ENCODE measurements at regions not wholly inside any gene's neighbourhood (a gene's known extent, or its start where the extent isn't known, plus 50 kb on each side); places are given as distances from the start of the nearest gene placed in this dataset.
A peak's percentile ranks its signal among the peaks of the same experiment; 100 is the strongest.

GRCh38 chr16:85257483-85257882 lies 145.2 kb upstream of the CIBAR2 start:
- TF ChIP-seq CTCF (IDR thresholded peaks at IDR 0.05; ENCODE audit: poor library complexity, severe bottlenecking) (no peak), EZH2 (IDR thresholded peaks at IDR 0.05; ENCODE audit: borderline replicate concordance, insufficient read depth, low read length, poor library complexity, severe bottlenecking) (no peak), REST (IDR thresholded peaks at IDR 0.05; ENCODE audit: borderline replicate concordance) (no peak), POLR2AphosphoS5 (IDR thresholded peaks at IDR 0.05) (no peak), MXI1 (conservative IDR thresholded peaks at IDR 0.05; ENCODE audit: poor library complexity, severe bottlenecking) (no peak), RAD21 (conservative IDR thresholded peaks at IDR 0.05) (no peak), EP300 (conservative IDR thresholded peaks at IDR 0.05; ENCODE audit: poor library complexity, severe bottlenecking) (no peak), SMC3 (conservative IDR thresholded peaks at IDR 0.05; ENCODE audit: poor library complexity) (no peak), TAF1 (IDR thresholded peaks at IDR 0.05; ENCODE audit: low read depth) (no peak)
- no peaks in the 10 kb centered on the region for H3K79me2 ChIP-seq (replicated peaks; ENCODE audit: insufficient read depth, low read length)
- no peaks in the 10 kb centered on the region for H4K20me1 ChIP-seq (ENCODE audit: insufficient read depth)

GRCh38 chr16:85258166-85258565 lies 145.9 kb upstream of the CIBAR2 start:
- Histone ChIP-seq H3K4me3 (ENCODE audit: low read length) (peak overlapping the region; percentile 25), H4K20me1 (ENCODE audit: insufficient read depth) (no peaks in the 10 kb centered on the region), H3K27me3 (ENCODE audit: insufficient read depth, low read depth, low read length) (no peaks in the 10 kb centered on the region), H3K79me2 (replicated peaks; ENCODE audit: insufficient read depth, low read length) (no peaks in the 10 kb centered on the region), H3K9ac (ENCODE audit: low read length) (peak overlapping the region; percentile 39), H3K36me3 (ENCODE audit: insufficient read depth, low read length) (no peaks in the 10 kb centered on the region), H3K9me3 (ENCODE audit: low read length) (no peaks in the 10 kb centered on the region), H3F3A (ENCODE audit: insufficient read depth, low read length, poor library complexity, severe bottlenecking) (peaks cover 11% of the 10 kb centered on the region), H3K27ac (ENCODE audit: low read length) (no peak overlapping the region), H3K4me2 (ENCODE audit: low read length) (no peak overlapping the region), H2AFZ (ENCODE audit: low read depth, low read length) (no peak overlapping the region), H3K9me2 (ENCODE audit: insufficient read depth, low read length) (no peaks in the 10 kb centered on the region)
- TF ChIP-seq POLR2AphosphoS5 (IDR thresholded peaks at IDR 0.05) = no peak
- no peak for TF ChIP-seq RAD21 (conservative IDR thresholded peaks at IDR 0.05)
- TF ChIP-seq CTCF (IDR thresholded peaks at IDR 0.05; ENCODE audit: poor library complexity, severe bottlenecking) = no peak
- TF ChIP-seq MXI1 (conservative IDR thresholded peaks at IDR 0.05; ENCODE audit: poor library complexity, severe bottlenecking) = no peak
- TF ChIP-seq REST (IDR thresholded peaks at IDR 0.05; ENCODE audit: borderline replicate concordance) = no peak
- TF ChIP-seq EP300 (conservative IDR thresholded peaks at IDR 0.05; ENCODE audit: poor library complexity, severe bottlenecking) = no peak
- TF ChIP-seq TAF1 (IDR thresholded peaks at IDR 0.05; ENCODE audit: low read depth) = no peak
- no peak for TF ChIP-seq EZH2 (IDR thresholded peaks at IDR 0.05; ENCODE audit: borderline replicate concordance, insufficient read depth, low read length, poor library complexity, severe bottlenecking)
- no peak for TF ChIP-seq SMC3 (conservative IDR thresholded peaks at IDR 0.05; ENCODE audit: poor library complexity)

More at GRCh38 chr16:85257483-85257882, 145.2 kb upstream of the CIBAR2 start:
- H3K27ac ChIP-seq (ENCODE audit: low read length) = no peak overlapping the region
- no peaks in the 10 kb centered on the region for H3K9me3 ChIP-seq (ENCODE audit: low read length)
- H3K36me3 ChIP-seq (ENCODE audit: insufficient read depth, low read length) = no peaks in the 10 kb centered on the region
- H3K9me2 ChIP-seq (ENCODE audit: insufficient read depth, low read length) = no peaks in the 10 kb centered on the region
- no peaks in the 10 kb centered on the region for H3K27me3 ChIP-seq (ENCODE audit: insufficient read depth, low read depth, low read length)
- H3K9ac ChIP-seq (ENCODE audit: low read length) = no peak overlapping the region
- H2AFZ ChIP-seq (ENCODE audit: low read depth, low read length) = no peak overlapping the region
- peaks cover 8% of the 10 kb centered on the region for H3F3A ChIP-seq (ENCODE audit: insufficient read depth, low read length, poor library complexity, severe bottlenecking)
- H3K4me3 ChIP-seq (ENCODE audit: low read length) = no peak overlapping the region
- H3K4me2 ChIP-seq (ENCODE audit: low read length) = no peak overlapping the region
